H1 (cell line): ENCODE measurements at regions not wholly inside any gene's neighbourhood (a gene's known extent, or its start where the extent isn't known, plus 50 kb on each side); places are given as distances from the start of the nearest gene placed in this dataset.

ENCODE experiments used
- CBX8 ChIP-seq: fragments of 300-800, 300-1000 bp; sonication (generic); IDR thresholded peaks from 2 replicates; pipeline ENCODE4 v1.7.1; 2016; ENCODE audit warnings: low read depth, low read length, borderline replicate concordance
- FOSL1 ChIP-seq: IDR thresholded peaks from 2 replicates; pipeline ENCODE4 v1.6.1; 2011; ENCODE audit warnings: mild to moderate bottlenecking, low read depth, low read length, moderate library complexity; ENCODE audit not compliant: insufficient read depth
- GTF2F1 ChIP-seq: IDR thresholded peaks from 2 replicates; pipeline ENCODE4 v1.6.1; 2012; ENCODE audit warnings: low read depth, low read length, improper control_type of control experiment, borderline replicate concordance
- JUND ChIP-seq: IDR thresholded peaks from 2 replicates; pipeline ENCODE4 v1.6.1; 2011; ENCODE audit warnings: mild to moderate bottlenecking, improper control_type of control experiment, low read length
- PHF8 ChIP-seq: fragments of 200-600 bp; sonication (generic); conservative IDR thresholded peaks from 2 replicates; pipeline ENCODE4 v1.7.1; 2012; ENCODE audit warnings: low read depth, mild to moderate bottlenecking, inconsistent platforms, low read length, moderate library complexity
- TAF1 ChIP-seq: IDR thresholded peaks from 2 replicates; pipeline ENCODE4 v1.6.1; 2011; ENCODE audit warnings: mild to moderate bottlenecking, low read depth, low read length
- TEAD4 ChIP-seq: IDR thresholded peaks from 2 replicates; pipeline ENCODE4 v1.6.1; 2012; ENCODE audit warnings: low read depth, low read length, inconsistent platforms, mixed read lengths
- TF ChIP-seq, protein P1 (sequence below): fragments of 300-600 bp; sonication (generic); IDR thresholded peaks from 2 replicates; pipeline ENCODE4 v1.7.1; 2012; ENCODE audit warnings: low read length, moderate library complexity, mild to moderate bottlenecking, inconsistent platforms; ENCODE audit not compliant: insufficient replicate concordance

- TF ChIP-seq, protein P1, sequence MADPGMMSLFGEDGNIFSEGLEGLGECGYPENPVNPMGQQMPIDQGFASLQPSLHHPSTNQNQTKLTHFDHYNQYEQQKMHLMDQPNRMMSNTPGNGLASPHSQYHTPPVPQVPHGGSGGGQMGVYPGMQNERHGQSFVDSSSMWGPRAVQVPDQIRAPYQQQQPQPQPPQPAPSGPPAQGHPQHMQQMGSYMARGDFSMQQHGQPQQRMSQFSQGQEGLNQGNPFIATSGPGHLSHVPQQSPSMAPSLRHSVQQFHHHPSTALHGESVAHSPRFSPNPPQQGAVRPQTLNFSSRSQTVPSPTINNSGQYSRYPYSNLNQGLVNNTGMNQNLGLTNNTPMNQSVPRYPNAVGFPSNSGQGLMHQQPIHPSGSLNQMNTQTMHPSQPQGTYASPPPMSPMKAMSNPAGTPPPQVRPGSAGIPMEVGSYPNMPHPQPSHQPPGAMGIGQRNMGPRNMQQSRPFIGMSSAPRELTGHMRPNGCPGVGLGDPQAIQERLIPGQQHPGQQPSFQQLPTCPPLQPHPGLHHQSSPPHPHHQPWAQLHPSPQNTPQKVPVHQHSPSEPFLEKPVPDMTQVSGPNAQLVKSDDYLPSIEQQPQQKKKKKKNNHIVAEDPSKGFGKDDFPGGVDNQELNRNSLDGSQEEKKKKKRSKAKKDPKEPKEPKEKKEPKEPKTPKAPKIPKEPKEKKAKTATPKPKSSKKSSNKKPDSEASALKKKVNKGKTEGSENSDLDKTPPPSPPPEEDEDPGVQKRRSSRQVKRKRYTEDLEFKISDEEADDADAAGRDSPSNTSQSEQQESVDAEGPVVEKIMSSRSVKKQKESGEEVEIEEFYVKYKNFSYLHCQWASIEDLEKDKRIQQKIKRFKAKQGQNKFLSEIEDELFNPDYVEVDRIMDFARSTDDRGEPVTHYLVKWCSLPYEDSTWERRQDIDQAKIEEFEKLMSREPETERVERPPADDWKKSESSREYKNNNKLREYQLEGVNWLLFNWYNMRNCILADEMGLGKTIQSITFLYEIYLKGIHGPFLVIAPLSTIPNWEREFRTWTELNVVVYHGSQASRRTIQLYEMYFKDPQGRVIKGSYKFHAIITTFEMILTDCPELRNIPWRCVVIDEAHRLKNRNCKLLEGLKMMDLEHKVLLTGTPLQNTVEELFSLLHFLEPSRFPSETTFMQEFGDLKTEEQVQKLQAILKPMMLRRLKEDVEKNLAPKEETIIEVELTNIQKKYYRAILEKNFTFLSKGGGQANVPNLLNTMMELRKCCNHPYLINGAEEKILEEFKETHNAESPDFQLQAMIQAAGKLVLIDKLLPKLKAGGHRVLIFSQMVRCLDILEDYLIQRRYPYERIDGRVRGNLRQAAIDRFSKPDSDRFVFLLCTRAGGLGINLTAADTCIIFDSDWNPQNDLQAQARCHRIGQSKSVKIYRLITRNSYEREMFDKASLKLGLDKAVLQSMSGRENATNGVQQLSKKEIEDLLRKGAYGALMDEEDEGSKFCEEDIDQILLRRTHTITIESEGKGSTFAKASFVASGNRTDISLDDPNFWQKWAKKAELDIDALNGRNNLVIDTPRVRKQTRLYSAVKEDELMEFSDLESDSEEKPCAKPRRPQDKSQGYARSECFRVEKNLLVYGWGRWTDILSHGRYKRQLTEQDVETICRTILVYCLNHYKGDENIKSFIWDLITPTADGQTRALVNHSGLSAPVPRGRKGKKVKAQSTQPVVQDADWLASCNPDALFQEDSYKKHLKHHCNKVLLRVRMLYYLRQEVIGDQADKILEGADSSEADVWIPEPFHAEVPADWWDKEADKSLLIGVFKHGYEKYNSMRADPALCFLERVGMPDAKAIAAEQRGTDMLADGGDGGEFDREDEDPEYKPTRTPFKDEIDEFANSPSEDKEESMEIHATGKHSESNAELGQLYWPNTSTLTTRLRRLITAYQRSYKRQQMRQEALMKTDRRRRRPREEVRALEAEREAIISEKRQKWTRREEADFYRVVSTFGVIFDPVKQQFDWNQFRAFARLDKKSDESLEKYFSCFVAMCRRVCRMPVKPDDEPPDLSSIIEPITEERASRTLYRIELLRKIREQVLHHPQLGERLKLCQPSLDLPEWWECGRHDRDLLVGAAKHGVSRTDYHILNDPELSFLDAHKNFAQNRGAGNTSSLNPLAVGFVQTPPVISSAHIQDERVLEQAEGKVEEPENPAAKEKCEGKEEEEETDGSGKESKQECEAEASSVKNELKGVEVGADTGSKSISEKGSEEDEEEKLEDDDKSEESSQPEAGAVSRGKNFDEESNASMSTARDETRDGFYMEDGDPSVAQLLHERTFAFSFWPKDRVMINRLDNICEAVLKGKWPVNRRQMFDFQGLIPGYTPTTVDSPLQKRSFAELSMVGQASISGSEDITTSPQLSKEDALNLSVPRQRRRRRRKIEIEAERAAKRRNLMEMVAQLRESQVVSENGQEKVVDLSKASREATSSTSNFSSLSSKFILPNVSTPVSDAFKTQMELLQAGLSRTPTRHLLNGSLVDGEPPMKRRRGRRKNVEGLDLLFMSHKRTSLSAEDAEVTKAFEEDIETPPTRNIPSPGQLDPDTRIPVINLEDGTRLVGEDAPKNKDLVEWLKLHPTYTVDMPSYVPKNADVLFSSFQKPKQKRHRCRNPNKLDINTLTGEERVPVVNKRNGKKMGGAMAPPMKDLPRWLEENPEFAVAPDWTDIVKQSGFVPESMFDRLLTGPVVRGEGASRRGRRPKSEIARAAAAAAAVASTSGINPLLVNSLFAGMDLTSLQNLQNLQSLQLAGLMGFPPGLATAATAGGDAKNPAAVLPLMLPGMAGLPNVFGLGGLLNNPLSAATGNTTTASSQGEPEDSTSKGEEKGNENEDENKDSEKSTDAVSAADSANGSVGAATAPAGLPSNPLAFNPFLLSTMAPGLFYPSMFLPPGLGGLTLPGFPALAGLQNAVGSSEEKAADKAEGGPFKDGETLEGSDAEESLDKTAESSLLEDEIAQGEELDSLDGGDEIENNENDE = no peak
- TF ChIP-seq CBX8 (no peak), TEAD4 (no peak), PHF8 (no peak), TAF1 (no peak), GTF2F1 (no peak), FOSL1 (no peak), JUND (no peak)
These were observed 128.6 kb upstream of the THSD7A start (continued) for GRCh38 chr7:11960621-11961020.
